H1 (cell line): ENCODE measurements at regions not wholly inside any gene's neighbourhood (a gene's known extent, or its start where the extent isn't known, plus 50 kb on each side); places are given as distances from the start of the nearest gene placed in this dataset.

ENCODE experiments used
- CBX5 ChIP-seq: fragments of 300-800, 300-1000 bp; sonication (generic); IDR thresholded peaks from 2 replicates; pipeline ENCODE4 v1.7.1; 2016; ENCODE audit warnings: antibody characterized with exemption, low read length, low read depth
- CBX8 ChIP-seq: fragments of 300-800, 300-1000 bp; sonication (generic); IDR thresholded peaks from 2 replicates; pipeline ENCODE4 v1.7.1; 2016; ENCODE audit warnings: low read depth, low read length, borderline replicate concordance
- CHD7 ChIP-seq: fragments of 300-600 bp; sonication (generic); IDR thresholded peaks from 2 replicates; pipeline ENCODE4 v1.7.1; 2012; ENCODE audit warnings: low read length, moderate library complexity, mild to moderate bottlenecking, inconsistent platforms; ENCODE audit not compliant: insufficient replicate concordance
- CREB1 ChIP-seq: IDR thresholded peaks from 2 replicates; pipeline ENCODE4 v1.6.1; 2012; ENCODE audit warnings: inconsistent platforms
- MAX ChIP-seq: IDR thresholded peaks from 2 replicates; pipeline ENCODE4 v1.6.1; 2012; ENCODE audit warnings: inconsistent platforms
- POLR2A ChIP-seq, 2 experiments: IDR thresholded peaks; 1 replicate in 1 of 2; 2 replicates in 1 of 2; pipeline ENCODE4 v1.6.1; 2011; ENCODE audit warnings: low read depth in 2 of 2, low read length in 2 of 2, mild to moderate bottlenecking in 2 of 2; ENCODE audit errors: control extremely low read depth in 1 of 2
- RAD21 ChIP-seq, 2 experiments: IDR thresholded peaks in 1 of 2; conservative IDR thresholded peaks in 1 of 2; 2 replicates each; pipeline ENCODE4 v1.6.1; 2011; ENCODE audit warnings: low read depth in 2 of 2, low read length in 2 of 2, improper control_type of control experiment in 1 of 2, inconsistent platforms in 1 of 2, mild to moderate bottlenecking in 1 of 2, moderate library complexity in 1 of 2
- SP1 ChIP-seq: IDR thresholded peaks from 2 replicates; pipeline ENCODE4 v1.6.1; 2011; ENCODE audit warnings: low read depth, low read length
- TAF7 ChIP-seq: optimal IDR thresholded peaks from 2 replicates; pipeline ENCODE3; 2011; ENCODE audit warnings: low read depth, mild to moderate bottlenecking, inconsistent platforms, low read length, moderate library complexity, borderline replicate concordance

GRCh38 chr1:71262970-71263369 lies 182.1 kb upstream of the ZRANB2 start (continued):
- TF ChIP-seq CHD7 = no peak
- no peak for TF ChIP-seq CBX8
- no peak for TF ChIP-seq SP1
- no peak for TF ChIP-seq RAD21 (IDR thresholded peaks at IDR 0.05 in 1 of 2, conservative IDR thresholded peaks at IDR 0.05 in 1 of 2; ENCODE audit: low read depth in 2 of 2, low read length in 2 of 2)
- no peak for TF ChIP-seq CREB1
- TF ChIP-seq CBX5 = no peak
- TF ChIP-seq MAX = no peak
- TF ChIP-seq TAF7 = no peak
- no peak for TF ChIP-seq POLR2A (IDR thresholded peaks at IDR 0.05; ENCODE audit: control extremely low read depth in 1 of 2, low read depth in 2 of 2, low read length in 2 of 2)
